ENCODE measurements at regions not wholly inside any gene's neighbourhood (a gene's known extent, or its start where the extent isn't known, plus 50 kb on each side); places are given as distances from the start of the nearest gene placed in this dataset.

- no peak for DNase-seq (ENCODE audit: low read depth)
- TF ChIP-seq CTCF (conservative IDR thresholded peaks at IDR 0.05; ENCODE audit: low read depth, low read length) = no peak
- no peak overlapping the region for H3K4me3 ChIP-seq (ENCODE audit: low read depth, low read length)
Measured at GRCh38 chr11:38278457-38279141, 1680.6 kb upstream of the RAG2 start.

DNA sequence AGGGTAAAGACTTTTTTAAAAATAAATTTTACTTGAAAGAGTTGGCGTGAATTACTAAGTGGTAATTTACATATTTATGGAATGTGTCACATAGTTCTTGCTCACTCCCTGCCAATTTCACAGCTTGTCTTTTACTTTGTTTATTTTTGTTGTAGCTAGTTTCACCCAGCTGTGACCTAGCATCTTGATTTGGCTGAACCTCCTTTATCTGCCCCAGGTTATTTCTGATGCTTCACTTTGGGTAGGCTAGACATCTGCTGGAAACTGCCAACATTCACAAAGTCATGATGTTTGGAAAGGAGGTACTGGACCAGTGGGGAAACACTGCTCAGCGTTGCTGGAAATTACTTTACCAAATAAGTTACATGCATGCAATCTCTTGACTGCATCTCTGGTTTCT, 1676.0 kb upstream of the RAG2 start:
- no peak for DNase-seq (ENCODE audit: low read depth)
- H3K4me3 ChIP-seq (ENCODE audit: low read depth, low read length) = no peak overlapping the region
- no peak for TF ChIP-seq CTCF (conservative IDR thresholded peaks at IDR 0.05; ENCODE audit: low read depth, low read length)

DNA sequence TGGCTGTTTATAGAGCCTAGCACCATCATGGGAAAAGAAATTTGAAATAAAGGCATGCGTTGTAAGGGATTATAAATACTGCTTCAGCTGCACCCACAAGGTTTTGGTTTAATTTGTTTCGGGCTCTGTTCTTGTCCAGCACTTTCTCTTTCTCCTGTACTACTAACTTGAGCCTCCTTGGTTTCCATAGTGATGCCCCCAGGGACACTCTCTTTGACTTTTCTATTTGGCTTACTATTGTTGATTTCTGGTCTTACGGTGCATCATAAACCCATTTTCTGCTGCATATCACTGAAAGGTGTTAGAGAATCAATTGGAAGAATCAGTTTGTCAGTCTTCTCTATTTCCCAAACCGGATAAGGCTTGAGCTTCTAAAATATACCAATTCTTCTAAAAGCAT, 1674.3 kb upstream of the RAG2 start:
- no peak for TF ChIP-seq CTCF (conservative IDR thresholded peaks at IDR 0.05; ENCODE audit: low read depth, low read length)
- no peak overlapping the region for H3K4me3 ChIP-seq (ENCODE audit: low read depth, low read length)
- no peak for DNase-seq (ENCODE audit: low read depth)

GRCh38 chr11:38266691-38267090, 1668.7 kb upstream of the RAG2 start:
- H3K4me3 ChIP-seq (ENCODE audit: low read depth, low read length) = no peak overlapping the region
- no peak for TF ChIP-seq CTCF (conservative IDR thresholded peaks at IDR 0.05; ENCODE audit: low read depth, low read length)
- DNase-seq (ENCODE audit: low read depth) = no peak

DNA sequence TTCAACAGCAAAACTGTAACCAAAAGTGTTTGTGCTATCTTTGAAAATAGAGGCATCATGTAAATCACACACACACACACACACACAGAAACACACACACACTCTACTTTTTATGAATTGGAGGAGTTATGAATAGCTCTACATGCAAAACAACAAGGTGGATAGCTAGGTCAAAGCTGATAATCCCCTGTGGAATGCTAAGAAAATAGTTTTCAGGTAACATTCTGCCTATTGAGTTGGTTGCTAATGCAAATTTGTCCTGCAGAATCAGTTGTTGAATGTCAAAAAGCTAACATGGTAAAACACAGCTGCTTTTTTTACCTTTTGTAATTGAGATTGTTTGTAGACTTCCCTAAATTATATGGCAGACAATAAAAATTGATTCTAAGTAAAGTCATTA, 1658.4 kb upstream of the RAG2 start:
- TF ChIP-seq CTCF (conservative IDR thresholded peaks at IDR 0.05; ENCODE audit: low read depth, low read length) = no peak
- no peak overlapping the region for H3K4me3 ChIP-seq (ENCODE audit: low read depth, low read length)
- no peak for DNase-seq (ENCODE audit: low read depth)

DNA sequence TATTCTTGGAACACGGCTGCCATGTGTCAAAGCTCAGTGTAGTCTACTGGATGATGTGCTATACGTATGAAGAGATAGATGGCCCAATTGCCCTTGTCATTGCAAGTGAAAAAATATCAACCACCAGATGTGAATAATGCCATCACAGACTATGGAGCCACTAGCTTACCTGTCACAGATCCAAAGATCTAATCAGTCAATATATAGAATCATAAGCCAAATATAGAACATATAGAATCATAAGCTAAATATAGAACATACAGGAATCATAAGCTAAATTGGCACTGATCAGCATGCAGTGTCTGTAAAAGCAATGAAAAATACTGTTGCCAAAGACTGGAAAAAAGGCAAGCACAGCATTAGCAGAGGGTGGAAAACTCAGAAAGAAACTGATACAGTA, 1656.9 kb upstream of the RAG2 start:
- no peak for TF ChIP-seq CTCF (conservative IDR thresholded peaks at IDR 0.05; ENCODE audit: low read depth, low read length)
- no peak for DNase-seq (ENCODE audit: low read depth)
- H3K4me3 ChIP-seq (ENCODE audit: low read depth, low read length) = no peak overlapping the region

DNA sequence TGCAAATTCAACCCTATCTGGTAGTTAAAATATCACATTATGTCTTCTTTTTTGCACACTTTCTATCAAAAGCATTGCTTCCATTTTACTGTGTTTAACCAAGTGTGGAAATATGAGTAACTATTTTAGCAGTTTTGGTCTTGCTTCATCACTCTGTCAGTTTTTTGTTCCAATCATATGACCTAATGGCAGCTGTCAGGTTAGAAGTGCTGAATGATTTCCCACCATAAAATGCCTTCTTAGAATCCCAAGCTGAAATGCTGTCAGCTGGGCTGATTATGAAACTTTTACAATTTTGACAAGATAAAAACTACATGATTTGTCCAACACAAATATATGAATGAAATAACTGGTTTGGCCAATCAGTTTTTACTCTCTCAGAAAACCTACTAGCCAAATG, 1654.6 kb upstream of the RAG2 start:
- no peak overlapping the region for H3K4me3 ChIP-seq (ENCODE audit: low read depth, low read length)
- TF ChIP-seq CTCF (conservative IDR thresholded peaks at IDR 0.05; ENCODE audit: low read depth, low read length) = no peak
- DNase-seq (ENCODE audit: low read depth) = no peak
